HEK293T (cell line): ENCODE measurements at regions not wholly inside any gene's neighbourhood (a gene's known extent, or its start where the extent isn't known, plus 50 kb on each side); places are given as distances from the start of the nearest gene placed in this dataset.

ENCODE experiments used
- CTCF ChIA-PET: fragments of 350-600 bp; formaldehyde crosslinking; extraction: SDS; loops from one replicate; lab custom pipeline; 2021; ENCODE audit warnings: antibody characterized with exemption, inconsistent platforms; lab: Yijun Ruan, JAX
- POLR2A ChIA-PET: fragments of 350-600 bp; formaldehyde crosslinking; extraction: SDS; loops from one replicate; lab custom pipeline; 2020; ENCODE audit warnings: antibody characterized with exemption, inconsistent platforms; lab: Yijun Ruan, JAX
- DNase-seq: peaks from one replicate; pipeline ENCODE4 v3.0.0; 2012; ENCODE audit warnings: mixed read lengths; ENCODE audit errors: extremely low spot score
- ARNT ChIP-seq: fragments of 450-650 bp; IDR thresholded peaks from 2 replicates; pipeline ENCODE4 v1.6.1; 2017; ENCODE audit warnings: mild to moderate bottlenecking
- BHLHE40 ChIP-seq: fragments of 450-650 bp; IDR thresholded peaks from 2 replicates; pipeline ENCODE4 v1.6.1; 2016; ENCODE audit warnings: mild to moderate bottlenecking, moderate library complexity, borderline replicate concordance
- CTBP1 ChIP-seq: fragments of 450-650 bp; IDR thresholded peaks from 2 replicates; pipeline ENCODE4 v1.6.1; 2016; ENCODE audit warnings: borderline replicate concordance
- ELF4 ChIP-seq: fragments of 450-650 bp; IDR thresholded peaks from 2 replicates; pipeline ENCODE4 v1.6.1; 2017; ENCODE audit warnings: antibody characterized with exemption
- FOXA1 ChIP-seq: fragments of 450-650 bp; IDR thresholded peaks from 2 replicates; pipeline ENCODE4 v1.6.1; 2016; ENCODE audit warnings: mild to moderate bottlenecking
- FOXK2 ChIP-seq: fragments of 450-650 bp; IDR thresholded peaks from 2 replicates; pipeline ENCODE4 v1.6.1; 2016; ENCODE audit warnings: mild to moderate bottlenecking
- FOXM1 ChIP-seq: fragments of 450-650 bp; IDR thresholded peaks from 2 replicates; pipeline ENCODE4 v1.6.1; 2017; ENCODE audit warnings: mild to moderate bottlenecking, borderline replicate concordance
- HDGF ChIP-seq: fragments of 450-650 bp; IDR thresholded peaks from 2 replicates; pipeline ENCODE4 v1.6.1; 2017; ENCODE audit warnings: antibody characterized with exemption, borderline replicate concordance
- L3MBTL2 ChIP-seq: fragments of 450-650 bp; conservative IDR thresholded peaks from 2 replicates; pipeline ENCODE4 v1.6.1; 2016; ENCODE audit warnings: mild to moderate bottlenecking
- LEF1 ChIP-seq: fragments of 450-650 bp; IDR thresholded peaks from 2 replicates; pipeline ENCODE4 v1.6.1; 2017; ENCODE audit warnings: mild to moderate bottlenecking, borderline replicate concordance
- NFRKB ChIP-seq: fragments of 450-650 bp; IDR thresholded peaks from 2 replicates; pipeline ENCODE4 v1.6.1; 2016; ENCODE audit warnings: mild to moderate bottlenecking, moderate library complexity
- SP1 ChIP-seq: fragments of 450-650 bp; IDR thresholded peaks from 2 replicates; pipeline ENCODE4 v1.6.1; 2017
- SUZ12 ChIP-seq: fragments of 450-650 bp; IDR thresholded peaks from 2 replicates; pipeline ENCODE4 v1.6.1; 2016; ENCODE audit warnings: mild to moderate bottlenecking
- TARDBP ChIP-seq: fragments of 450-650 bp; IDR thresholded peaks from 2 replicates; pipeline ENCODE4 v1.6.1; 2016
- ZNF384 ChIP-seq: fragments of 450-650 bp; IDR thresholded peaks from 2 replicates; pipeline ENCODE4 v1.6.1; 2016
- TF ChIP-seq, protein P1 (sequence below): fragments of 450-650 bp; IDR thresholded peaks from 2 replicates; pipeline ENCODE4 v1.6.1; 2016

DNA sequence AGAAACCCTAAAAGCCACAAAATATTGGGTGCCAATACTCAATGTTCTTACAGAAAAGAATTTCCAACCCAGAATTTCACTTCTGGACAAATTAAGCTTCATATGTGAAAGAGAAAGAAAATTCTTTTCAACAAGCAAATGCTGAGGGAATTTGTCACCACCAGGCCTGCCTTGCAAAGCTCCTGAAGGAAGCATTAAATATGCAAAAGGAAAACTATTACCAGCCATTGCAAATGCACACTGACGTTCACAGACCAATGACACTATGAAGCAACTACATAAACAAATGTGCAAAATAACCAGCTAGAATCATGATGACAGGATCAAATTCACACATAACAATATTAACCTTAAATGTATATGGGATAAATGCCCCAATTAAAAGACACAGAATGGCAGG, 187.9 kb upstream of the BTBD3 start:
- ChIA-PET POLR2A (no interaction called here), CTCF (no interaction called here)
- TF ChIP-seq FOXM1, result no peak
- no peak for TF ChIP-seq SP1
- TF ChIP-seq FOXA1, result no peak
- DNase-seq, result no peak

DNA sequence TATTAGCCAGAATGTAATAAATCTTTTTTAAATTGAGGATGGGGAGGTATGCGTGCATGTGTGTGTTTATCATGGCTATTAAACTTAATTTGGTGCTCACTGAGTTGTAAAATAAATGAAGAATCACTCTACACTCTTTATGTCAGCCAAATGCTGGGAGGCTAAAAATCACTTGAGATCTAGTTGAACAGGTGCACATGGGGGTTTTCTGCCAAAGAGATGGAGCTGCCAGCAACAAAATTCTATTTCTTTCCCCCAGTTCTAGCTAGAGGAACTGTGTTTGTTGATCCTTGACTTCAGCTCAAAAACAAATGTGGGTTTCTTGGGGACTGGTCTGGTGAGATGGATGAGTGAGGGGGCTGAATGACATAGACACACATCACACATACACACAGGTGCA, 183.3 kb upstream of the BTBD3 start:
- POLR2A ChIA-PET, result no interaction called here
- TF ChIP-seq SUZ12, result no peak
- CTCF ChIA-PET, result no interaction called here
- no peak for DNase-seq

DNA sequence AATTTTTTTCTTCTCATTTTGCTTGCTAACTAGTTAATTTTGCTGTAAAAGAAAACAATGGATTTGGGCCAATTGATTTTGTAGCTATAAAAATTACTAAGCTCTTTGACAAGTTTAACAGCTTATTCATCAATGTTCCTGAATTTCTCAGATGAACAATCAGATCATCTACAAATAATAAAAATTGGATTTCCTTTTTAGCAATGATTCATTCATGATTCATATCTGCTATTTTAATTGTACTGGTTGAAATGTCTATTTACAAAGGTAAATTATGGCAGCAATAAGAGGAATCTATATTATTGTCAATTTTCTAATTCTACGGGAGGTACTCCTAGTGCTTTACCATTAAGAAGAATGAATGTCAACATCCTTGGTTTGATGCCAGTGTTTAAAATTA, 178.8 kb upstream of the BTBD3 start:
- ChIA-PET POLR2A (no interaction called here), CTCF (no interaction called here)
- no peak for TF ChIP-seq CTBP1
- no peak for TF ChIP-seq BHLHE40
- no peak for TF ChIP-seq FOXA1
- TF ChIP-seq NFRKB, result no peak
- no peak for TF ChIP-seq LEF1
- no peak for TF ChIP-seq TARDBP
- TF ChIP-seq FOXM1, result no peak
- no peak for TF ChIP-seq HDGF
- no peak for TF ChIP-seq ARNT
- no peak for TF ChIP-seq SP1
- no peak for TF ChIP-seq ELF4
- no peak for TF ChIP-seq L3MBTL2
- no peak for TF ChIP-seq FOXK2
- TF ChIP-seq SUZ12, result no peak
- no peak for TF ChIP-seq ZNF384
- TF ChIP-seq, protein P1, sequence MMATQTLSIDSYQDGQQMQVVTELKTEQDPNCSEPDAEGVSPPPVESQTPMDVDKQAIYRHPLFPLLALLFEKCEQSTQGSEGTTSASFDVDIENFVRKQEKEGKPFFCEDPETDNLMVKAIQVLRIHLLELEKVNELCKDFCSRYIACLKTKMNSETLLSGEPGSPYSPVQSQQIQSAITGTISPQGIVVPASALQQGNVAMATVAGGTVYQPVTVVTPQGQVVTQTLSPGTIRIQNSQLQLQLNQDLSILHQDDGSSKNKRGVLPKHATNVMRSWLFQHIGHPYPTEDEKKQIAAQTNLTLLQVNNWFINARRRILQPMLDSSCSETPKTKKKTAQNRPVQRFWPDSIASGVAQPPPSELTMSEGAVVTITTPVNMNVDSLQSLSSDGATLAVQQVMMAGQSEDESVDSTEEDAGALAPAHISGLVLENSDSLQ, result no peak
- DNase-seq, result no peak

DNA sequence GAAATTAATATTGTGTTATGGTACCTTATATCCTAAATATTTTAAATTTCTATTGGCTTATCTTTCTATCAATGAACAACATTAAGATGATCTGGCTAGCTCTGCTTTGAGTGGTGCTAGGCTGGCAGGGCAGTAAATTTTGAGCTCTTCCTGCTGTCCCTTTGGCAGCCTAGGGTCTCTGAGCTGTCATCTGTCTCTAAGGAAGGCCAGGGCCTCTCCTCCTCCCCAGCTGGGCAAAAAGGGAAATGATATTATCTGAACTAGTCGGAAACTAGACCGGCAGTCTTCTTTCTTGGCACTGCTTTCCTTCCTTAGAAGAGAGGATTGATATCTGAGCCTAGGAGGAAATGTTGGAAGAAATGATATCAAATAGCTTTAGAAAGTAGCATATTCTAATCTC, 176.7 kb upstream of the BTBD3 start:
- CTCF ChIA-PET, result no interaction called here
- POLR2A ChIA-PET, result no interaction called here
- DNase-seq, result no peak
- TF ChIP-seq ELF4 (no peak), FOXA1 (no peak), LEF1 (no peak), ARNT (no peak), ZNF384 (no peak), SUZ12 (no peak), L3MBTL2 (no peak)
- TF ChIP-seq, protein P1, result no peak

DNA sequence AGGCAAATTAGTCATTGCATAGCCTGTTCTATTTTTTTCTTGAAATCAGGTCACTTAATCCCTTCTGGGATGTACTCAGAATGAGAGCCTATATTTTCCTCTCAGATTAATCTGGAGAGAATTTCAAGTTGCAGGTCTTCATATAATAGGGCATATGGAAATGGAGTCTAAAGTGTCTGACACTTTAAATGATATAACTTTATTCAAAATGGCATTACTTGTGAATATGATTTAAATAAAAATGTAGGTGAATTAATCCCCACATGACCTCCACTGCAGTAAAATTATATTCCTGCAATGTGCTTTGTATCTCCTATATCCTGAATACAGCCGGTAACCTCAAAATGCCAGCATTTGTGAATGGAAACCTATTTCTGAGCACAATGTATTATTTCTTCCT, 172.5 kb upstream of the BTBD3 start:
- TF ChIP-seq ARNT (no peak), FOXA1 (no peak), NFRKB (no peak), SP1 (no peak), L3MBTL2 (no peak)
- POLR2A ChIA-PET, result no interaction called here
- no peak for DNase-seq
- CTCF ChIA-PET, result no interaction called here

DNA sequence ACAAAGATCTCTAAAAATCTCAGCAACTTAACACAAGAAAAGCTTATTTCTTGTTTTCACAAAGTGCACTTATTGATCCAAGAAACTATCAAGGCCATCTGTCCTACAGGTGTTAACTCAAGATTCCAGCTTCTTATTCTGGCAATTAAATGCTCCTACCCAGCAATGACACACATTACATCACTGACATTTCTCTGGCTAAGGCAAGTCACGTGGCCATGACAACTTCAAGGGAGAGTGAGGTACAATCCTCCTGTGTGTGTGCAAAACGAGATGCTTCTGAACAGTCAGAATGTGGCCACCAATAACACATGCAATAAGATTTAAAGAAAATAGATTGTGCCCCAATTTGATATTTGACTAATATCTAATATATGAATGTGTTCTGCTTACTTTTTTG, 169.3 kb upstream of the BTBD3 start:
- DNase-seq, result no peak
- no peak for TF ChIP-seq ELF4
- ChIA-PET CTCF (no interaction called here), POLR2A (no interaction called here)

DNA sequence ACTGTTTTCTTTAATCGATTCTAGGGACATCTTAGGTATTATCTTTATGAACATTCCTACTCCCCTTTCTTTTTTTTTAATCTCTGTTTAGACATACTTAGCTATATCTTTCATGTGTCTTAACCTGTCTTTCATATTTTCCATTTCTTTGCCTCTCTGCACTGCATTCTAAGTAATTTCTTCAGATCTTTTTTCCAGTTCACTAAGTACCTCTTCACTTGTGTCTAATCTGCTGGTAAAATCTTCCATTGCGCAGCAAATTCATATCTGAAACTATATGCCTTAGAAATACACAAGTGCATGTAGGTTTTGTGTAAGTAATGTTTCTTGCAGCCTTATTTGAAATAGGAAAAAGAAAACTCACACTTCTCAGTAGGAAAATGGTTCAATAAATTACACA, 165.4 kb upstream of the BTBD3 start:
- ChIA-PET CTCF (no interaction called here), POLR2A (no interaction called here)
- no peak for DNase-seq
- TF ChIP-seq, protein P1, result no peak
- TF ChIP-seq HDGF (no peak), SP1 (no peak), LEF1 (no peak), ARNT (no peak), NFRKB (no peak), L3MBTL2 (no peak), TARDBP (no peak)

DNA sequence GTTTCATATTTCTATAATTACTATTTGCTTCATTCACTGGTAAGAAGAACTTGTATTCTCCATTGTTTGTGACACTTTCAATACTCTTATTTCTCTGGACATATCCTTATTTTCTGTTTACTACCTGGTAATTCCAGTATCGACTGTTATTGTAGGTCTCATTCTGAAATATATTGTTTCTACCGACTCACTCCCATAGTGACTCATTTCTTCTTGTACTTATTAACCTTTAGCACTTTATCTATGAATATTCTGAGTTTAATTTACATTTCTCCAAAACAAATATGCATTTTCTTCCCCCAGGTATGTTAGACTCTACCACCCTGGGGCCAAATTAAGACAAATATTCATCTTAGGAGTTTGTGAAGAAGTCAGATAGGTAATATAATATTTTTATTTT, 164.5 kb upstream of the BTBD3 start:
- ChIA-PET POLR2A (no interaction called here), CTCF (no interaction called here)
- no peak for TF ChIP-seq ELF4
- TF ChIP-seq FOXM1, result no peak
- no peak for TF ChIP-seq BHLHE40
- no peak for DNase-seq
